HTERT RPE-1 (cell line): ENCODE measurements at regions not wholly inside any gene's neighbourhood (a gene's known extent, or its start where the extent isn't known, plus 50 kb on each side); places are given as distances from the start of the nearest gene placed in this dataset.
"Not testable (repeated sequence)": the region's sequence is repeated elsewhere in the genome, so short reads cannot be mapped to it uniquely, and the experiment has no call there.

Experiments
- in situ Hi-C: fragments of 300-500 bp; cut with MboI; formaldehyde crosslinking; loops from 4 replicates; pipeline ENCODE4 v1.14.3; 2020; ENCODE audit warnings: low sequenced_read_pairs

DNA sequence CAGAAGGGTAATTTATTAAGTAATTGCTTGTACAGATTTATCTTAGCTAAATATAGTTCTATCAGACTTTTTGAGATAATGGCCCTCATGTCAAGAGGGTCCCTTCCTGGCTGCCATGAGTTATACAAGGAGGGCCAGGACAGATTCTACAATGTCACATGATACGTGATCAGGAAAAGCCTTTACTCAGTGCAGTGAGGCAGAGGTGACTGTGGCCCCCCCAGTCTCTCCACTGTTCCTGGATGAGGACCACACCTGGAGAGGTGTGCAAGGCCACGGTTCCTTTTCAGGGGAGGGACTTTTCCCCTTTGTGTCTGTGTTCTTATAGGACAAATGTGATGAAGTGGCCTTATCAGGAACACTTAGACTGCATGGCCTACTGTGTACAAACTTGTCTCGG lies 54.3 kb upstream of the LRCH1 start:
- in situ Hi-C loops, result loop anchor here (25.0 kb wide), 1 partner anchor 214 kb away; no protein-coding TSS in a partner anchor

DNA sequence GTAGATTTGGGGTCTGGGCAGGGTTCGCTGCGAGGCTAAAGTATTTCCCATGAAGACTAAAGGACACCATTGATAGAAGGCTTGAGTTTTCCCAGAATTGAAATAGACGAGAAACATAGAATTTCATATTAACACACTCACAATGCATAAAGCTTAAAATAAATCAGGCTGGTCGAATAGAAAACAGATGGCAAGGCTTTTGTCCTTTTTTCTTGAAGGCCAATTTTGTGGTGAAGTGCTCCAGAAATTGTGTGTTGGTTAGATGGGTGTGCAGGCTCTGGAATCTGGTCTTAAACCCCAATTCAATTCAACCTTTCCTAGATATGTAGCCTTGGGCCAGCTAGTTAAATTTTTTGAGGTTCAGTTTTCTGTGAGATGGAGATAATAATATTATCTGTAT lies 56.9 kb upstream of the LRCH1 start:
- in situ Hi-C loops, result loop anchor here (25.0 kb wide), 1 partner anchor 216 kb away; no protein-coding TSS in a partner anchor

DNA sequence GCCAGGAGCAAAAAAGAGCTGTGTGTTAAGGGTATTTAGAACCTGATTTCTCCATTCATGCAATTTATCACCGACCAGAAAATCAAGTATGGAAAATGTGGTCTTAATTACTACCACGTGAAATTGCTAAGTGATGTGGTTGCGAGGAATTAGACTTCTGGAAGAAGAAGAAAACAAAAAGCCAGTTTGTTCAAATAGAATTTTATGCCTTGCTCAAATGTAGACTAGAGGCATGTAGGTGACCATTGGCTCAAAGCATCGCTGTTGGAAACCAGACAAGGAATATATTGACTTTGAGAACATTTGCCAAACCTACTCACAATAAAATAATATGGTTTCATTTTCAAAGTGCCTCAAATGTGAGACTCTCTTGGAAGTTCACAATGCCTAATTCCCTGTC lies 57.3 kb upstream of the LRCH1 start:
- in situ Hi-C loops, result loop anchor here (25.0 kb wide), 1 partner anchor 217 kb away; no protein-coding TSS in a partner anchor

GRCh38 chr13:46495066-46495465 lies 57.9 kb upstream of the LRCH1 start:
- in situ Hi-C loops, result loop anchor here (25.0 kb wide), 1 partner anchor 217 kb away; no protein-coding TSS in a partner anchor

- in situ Hi-C loops, result loop anchor here (25.0 kb wide), 1 partner anchor 219 kb away; no protein-coding TSS in a partner anchor
These were observed 60.0 kb upstream of the LRCH1 start for GRCh38 chr13:46492946-46493345.

GRCh38 chr13:46491641-46492040 lies 61.3 kb upstream of the LRCH1 start:
- in situ Hi-C loops, result loop anchor here (25.0 kb wide), 1 partner anchor 221 kb away; no protein-coding TSS in a partner anchor

- in situ Hi-C loops, result loop anchor here (25.0 kb wide), 1 partner anchor 222 kb away; no protein-coding TSS in a partner anchor
These were observed 62.3 kb upstream of the LRCH1 start for GRCh38 chr13:46490713-46491112.

DNA sequence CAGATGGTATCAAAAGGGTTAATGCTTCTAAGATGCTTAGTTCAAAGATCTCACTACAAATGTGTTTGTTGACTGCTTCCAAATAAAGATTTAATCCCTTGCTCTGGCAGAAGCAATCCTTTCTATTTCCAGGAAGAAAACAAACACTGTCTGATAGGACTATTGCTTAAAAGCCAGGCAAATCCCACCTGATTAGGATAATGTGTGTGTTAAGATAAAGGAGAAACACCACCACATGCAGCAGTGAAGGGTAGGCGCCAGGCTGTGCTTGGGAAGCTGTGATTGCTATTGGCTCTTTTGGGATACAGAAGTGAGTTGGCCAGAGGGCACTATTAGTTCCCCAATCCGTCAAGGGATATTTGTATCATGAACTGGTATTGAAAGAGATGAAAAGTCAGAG lies 62.8 kb upstream of the LRCH1 start:
- in situ Hi-C loops, result loop anchor here (25.0 kb wide), 1 partner anchor 222 kb away; no protein-coding TSS in a partner anchor

GRCh38 chr13:46489586-46490023 lies 63.4 kb upstream of the LRCH1 start:
- in situ Hi-C loops, result loop anchor here (25.0 kb wide), 1 partner anchor 223 kb away; no protein-coding TSS in a partner anchor

- in situ Hi-C loops, result loop anchor here (25.0 kb wide), 1 partner anchor 225 kb away; no protein-coding TSS in a partner anchor
These were observed 65.2 kb upstream of the LRCH1 start for GRCh38 chr13:46487748-46488147.

DNA sequence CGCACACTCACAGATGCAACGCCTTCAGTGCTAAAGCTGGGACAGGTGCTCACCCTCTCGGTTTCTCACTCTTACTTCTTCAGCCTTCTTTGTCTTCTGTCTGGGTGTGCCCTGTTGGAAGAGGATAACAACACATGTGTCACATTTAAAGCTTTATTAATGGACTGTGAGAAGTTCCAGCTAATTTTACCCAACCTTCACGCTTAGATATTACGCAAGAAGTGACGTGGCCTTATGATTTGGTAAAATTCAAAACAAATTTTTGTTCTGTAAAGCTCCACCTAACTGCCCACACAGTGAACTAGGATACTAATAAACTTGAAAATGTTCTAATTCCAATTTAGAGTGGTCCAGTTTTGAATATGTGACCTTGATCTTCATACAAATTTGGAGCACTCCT lies 66.7 kb upstream of the LRCH1 start:
- in situ Hi-C loops, result loop anchor here (25.0 kb wide), 1 partner anchor 226 kb away; no protein-coding TSS in a partner anchor

GRCh38 chr13:46484561-46484960 lies 68.4 kb upstream of the LRCH1 start:
- in situ Hi-C loops, result loop anchor here (25.0 kb wide), 1 partner anchor 228 kb away; no protein-coding TSS in a partner anchor

GRCh38 chr13:46481166-46481565 lies 71.8 kb upstream of the LRCH1 start:
- in situ Hi-C loops, result loop anchor here (25.0 kb wide), 1 partner anchor 231 kb away; no protein-coding TSS in a partner anchor

GRCh38 chr13:46480131-46480530 lies 72.8 kb upstream of the LRCH1 start:
- in situ Hi-C loops, result loop anchor here (25.0 kb wide), 1 partner anchor 232 kb away; no protein-coding TSS in a partner anchor

DNA sequence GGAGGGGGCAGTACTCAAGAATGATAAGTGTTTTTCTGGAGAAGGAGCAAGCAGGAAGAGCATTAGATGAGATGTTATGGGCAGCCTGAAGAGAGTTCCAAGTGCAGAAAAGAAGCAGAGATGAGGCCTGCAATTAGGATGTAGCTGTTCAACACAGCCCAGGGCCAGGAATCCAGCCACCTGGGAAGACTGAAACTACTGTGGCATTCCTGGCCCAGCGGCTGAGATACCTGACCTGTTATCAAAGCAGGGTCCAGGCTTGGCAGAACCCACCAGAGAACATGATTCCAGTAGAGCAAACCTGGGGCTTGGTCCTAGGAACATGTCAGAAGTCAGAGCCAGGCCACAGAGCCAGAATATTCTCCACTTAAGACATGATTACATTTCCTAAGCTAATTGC lies 73.3 kb upstream of the LRCH1 start:
- in situ Hi-C loops, result loop anchor here (25.0 kb wide), 1 partner anchor 233 kb away; no protein-coding TSS in a partner anchor

- in situ Hi-C loops, result loop anchor here (25.0 kb wide), 1 partner anchor 233 kb away; no protein-coding TSS in a partner anchor
These were observed 73.7 kb upstream of the LRCH1 start for GRCh38 chr13:46479283-46479682.

- in situ Hi-C loops, result loop anchor here (25.0 kb wide), 1 partner anchor 234 kb away; no protein-coding TSS in a partner anchor
These were observed 74.3 kb upstream of the LRCH1 start for GRCh38 chr13:46478651-46479050.

- in situ Hi-C loops, result loop anchor here (25.0 kb wide), 1 partner anchor 236 kb away; no protein-coding TSS in a partner anchor
These were observed 76.8 kb upstream of the LRCH1 start for GRCh38 chr13:46476174-46476573.

DNA sequence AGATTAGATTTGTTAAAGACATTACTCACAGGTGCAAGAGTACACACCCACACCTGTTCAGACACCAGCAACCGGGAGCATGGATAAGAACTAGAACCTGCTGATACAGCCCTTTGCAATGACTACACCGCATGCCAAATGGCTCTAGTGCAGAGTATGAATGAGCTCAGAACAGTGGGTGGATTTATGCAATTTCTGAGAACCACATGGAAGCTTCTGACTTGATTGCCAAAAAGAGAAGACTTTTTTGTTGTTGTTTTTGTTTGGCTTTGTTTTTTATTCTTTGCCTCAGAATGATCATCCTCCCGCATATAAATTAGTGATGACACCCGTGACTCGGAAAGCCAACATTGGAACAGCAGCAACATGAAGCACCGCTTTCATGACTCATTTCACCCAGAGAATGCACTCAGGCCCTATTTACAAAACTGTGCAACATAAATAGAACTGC lies 77.4 kb upstream of the LRCH1 start:
- in situ Hi-C loops, result loop anchor here (25.0 kb wide), 1 partner anchor 237 kb away; no protein-coding TSS in a partner anchor

- in situ Hi-C loops, result no loop called here
These were observed 79.2 kb upstream of the LRCH1 start for GRCh38 chr13:46473806-46474205.

- in situ Hi-C loops, result no loop called here
These were observed 80.6 kb upstream of the LRCH1 start for GRCh38 chr13:46472384-46472783.

DNA sequence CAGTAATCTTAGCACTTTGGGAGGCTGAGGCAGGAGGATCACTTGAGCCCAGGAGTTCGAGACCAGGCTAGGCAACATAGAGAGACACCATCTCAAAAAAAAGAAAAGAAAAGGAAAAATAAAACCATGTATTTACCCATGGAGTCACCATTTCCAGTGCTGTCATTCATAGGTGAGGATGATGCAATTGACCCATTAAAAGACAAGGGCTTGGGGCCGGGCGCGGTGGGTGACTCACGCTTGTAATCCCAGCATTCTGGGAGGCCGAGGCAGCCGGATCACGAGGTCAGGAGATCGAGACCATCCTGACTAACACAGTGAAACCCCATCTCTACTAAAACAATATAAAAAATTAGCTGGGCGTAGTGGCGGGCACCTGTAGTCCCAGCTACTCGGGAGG lies 82.6 kb upstream of the RUBCNL start:
- in situ Hi-C loops, result not testable (repeated sequence)
